HepG2 (cell line): ENCODE measurements at regions not wholly inside any gene's neighbourhood (a gene's known extent, or its start where the extent isn't known, plus 50 kb on each side); places are given as distances from the start of the nearest gene placed in this dataset.

Experiments
- ARID2 ChIP-seq: sonication (generic); formaldehyde crosslinking; IDR thresholded peaks from 2 replicates; pipeline ENCODE4 v1.8.1; 2022; ENCODE audit warnings: mild to moderate bottlenecking, missing genetic modification reagents, borderline replicate concordance
- RNF2 ChIP-seq: fragments of 450-650 bp; conservative IDR thresholded peaks from 2 replicates; pipeline ENCODE4 v1.6.1; 2016; ENCODE audit warnings: low read depth
- SMAD1 ChIP-seq: sonication (generic); formaldehyde crosslinking; IDR thresholded peaks from 2 replicates; pipeline ENCODE4 v1.4.0; 2020; ENCODE audit warnings: missing genetic modification reagents, low read depth, mild to moderate bottlenecking, borderline replicate concordance
- SP1 ChIP-seq, 2 experiments: fragments of 450-650 bp in 1 of 2; sonication (generic) in 1 of 2; formaldehyde crosslinking in 1 of 2; IDR thresholded peaks; 2 replicates each; pipeline versions ENCODE4 v1.4.0 to v1.6.1; 2016 to 2020; ENCODE audit warnings: missing genetic modification reagents in 1 of 2
- ZNF207 ChIP-seq: fragments of 450-650 bp; IDR thresholded peaks from 2 replicates; pipeline ENCODE4 v1.6.1; 2016; ENCODE audit warnings: antibody characterized with exemption, borderline replicate concordance
- ZNF333 ChIP-seq: sonication (generic); formaldehyde crosslinking; IDR thresholded peaks from 2 replicates; pipeline ENCODE4 v1.4.0; 2020; ENCODE audit warnings: mild to moderate bottlenecking, missing genetic modification reagents, borderline replicate concordance
- ZSCAN12 ChIP-seq: sonication (generic); formaldehyde crosslinking; IDR thresholded peaks from 2 replicates; pipeline ENCODE4 v1.9.0; 2021; ENCODE audit warnings: mild to moderate bottlenecking, missing genetic modification reagents
- TF ChIP-seq, protein P1 (sequence below): sonication (generic); formaldehyde crosslinking; IDR thresholded peaks from 2 replicates; pipeline ENCODE4 v1.4.0; 2020; ENCODE audit warnings: mild to moderate bottlenecking, missing genetic modification reagents
- TF ChIP-seq, protein P2 (sequence below): sonication (generic); formaldehyde crosslinking; IDR thresholded peaks from 2 replicates; pipeline ENCODE4 v1.5.0; 2020; ENCODE audit warnings: mild to moderate bottlenecking, missing genetic modification reagents, moderate library complexity
- TF ChIP-seq, protein P3 (sequence below): sonication (generic); formaldehyde crosslinking; IDR thresholded peaks from 2 replicates; pipeline ENCODE4 v1.9.0; 2021; ENCODE audit warnings: missing genetic modification reagents, borderline replicate concordance

DNA sequence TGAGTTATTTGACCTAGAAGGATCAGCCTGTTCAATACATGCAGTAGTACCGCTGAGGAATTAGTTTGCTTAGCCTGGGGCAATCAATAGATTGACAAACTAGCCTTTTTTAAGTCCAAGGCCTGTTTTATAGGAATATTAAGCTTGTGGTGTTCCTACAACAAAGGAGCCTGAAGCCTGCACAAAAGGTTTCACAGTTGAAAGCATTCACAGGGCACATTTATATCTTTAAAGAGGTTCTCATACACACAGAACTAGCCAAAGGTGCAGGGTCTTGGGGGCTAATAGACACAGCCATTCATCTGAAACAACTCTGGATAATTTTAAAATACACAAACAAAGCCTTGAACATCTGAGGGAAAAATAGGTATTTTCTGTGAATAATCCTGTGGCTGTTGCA lies 160.3 kb downstream of the RPS29 start:
- no peak for TF ChIP-seq ZSCAN12 (CRISPR knock-in tag)
- TF ChIP-seq, protein P1, sequence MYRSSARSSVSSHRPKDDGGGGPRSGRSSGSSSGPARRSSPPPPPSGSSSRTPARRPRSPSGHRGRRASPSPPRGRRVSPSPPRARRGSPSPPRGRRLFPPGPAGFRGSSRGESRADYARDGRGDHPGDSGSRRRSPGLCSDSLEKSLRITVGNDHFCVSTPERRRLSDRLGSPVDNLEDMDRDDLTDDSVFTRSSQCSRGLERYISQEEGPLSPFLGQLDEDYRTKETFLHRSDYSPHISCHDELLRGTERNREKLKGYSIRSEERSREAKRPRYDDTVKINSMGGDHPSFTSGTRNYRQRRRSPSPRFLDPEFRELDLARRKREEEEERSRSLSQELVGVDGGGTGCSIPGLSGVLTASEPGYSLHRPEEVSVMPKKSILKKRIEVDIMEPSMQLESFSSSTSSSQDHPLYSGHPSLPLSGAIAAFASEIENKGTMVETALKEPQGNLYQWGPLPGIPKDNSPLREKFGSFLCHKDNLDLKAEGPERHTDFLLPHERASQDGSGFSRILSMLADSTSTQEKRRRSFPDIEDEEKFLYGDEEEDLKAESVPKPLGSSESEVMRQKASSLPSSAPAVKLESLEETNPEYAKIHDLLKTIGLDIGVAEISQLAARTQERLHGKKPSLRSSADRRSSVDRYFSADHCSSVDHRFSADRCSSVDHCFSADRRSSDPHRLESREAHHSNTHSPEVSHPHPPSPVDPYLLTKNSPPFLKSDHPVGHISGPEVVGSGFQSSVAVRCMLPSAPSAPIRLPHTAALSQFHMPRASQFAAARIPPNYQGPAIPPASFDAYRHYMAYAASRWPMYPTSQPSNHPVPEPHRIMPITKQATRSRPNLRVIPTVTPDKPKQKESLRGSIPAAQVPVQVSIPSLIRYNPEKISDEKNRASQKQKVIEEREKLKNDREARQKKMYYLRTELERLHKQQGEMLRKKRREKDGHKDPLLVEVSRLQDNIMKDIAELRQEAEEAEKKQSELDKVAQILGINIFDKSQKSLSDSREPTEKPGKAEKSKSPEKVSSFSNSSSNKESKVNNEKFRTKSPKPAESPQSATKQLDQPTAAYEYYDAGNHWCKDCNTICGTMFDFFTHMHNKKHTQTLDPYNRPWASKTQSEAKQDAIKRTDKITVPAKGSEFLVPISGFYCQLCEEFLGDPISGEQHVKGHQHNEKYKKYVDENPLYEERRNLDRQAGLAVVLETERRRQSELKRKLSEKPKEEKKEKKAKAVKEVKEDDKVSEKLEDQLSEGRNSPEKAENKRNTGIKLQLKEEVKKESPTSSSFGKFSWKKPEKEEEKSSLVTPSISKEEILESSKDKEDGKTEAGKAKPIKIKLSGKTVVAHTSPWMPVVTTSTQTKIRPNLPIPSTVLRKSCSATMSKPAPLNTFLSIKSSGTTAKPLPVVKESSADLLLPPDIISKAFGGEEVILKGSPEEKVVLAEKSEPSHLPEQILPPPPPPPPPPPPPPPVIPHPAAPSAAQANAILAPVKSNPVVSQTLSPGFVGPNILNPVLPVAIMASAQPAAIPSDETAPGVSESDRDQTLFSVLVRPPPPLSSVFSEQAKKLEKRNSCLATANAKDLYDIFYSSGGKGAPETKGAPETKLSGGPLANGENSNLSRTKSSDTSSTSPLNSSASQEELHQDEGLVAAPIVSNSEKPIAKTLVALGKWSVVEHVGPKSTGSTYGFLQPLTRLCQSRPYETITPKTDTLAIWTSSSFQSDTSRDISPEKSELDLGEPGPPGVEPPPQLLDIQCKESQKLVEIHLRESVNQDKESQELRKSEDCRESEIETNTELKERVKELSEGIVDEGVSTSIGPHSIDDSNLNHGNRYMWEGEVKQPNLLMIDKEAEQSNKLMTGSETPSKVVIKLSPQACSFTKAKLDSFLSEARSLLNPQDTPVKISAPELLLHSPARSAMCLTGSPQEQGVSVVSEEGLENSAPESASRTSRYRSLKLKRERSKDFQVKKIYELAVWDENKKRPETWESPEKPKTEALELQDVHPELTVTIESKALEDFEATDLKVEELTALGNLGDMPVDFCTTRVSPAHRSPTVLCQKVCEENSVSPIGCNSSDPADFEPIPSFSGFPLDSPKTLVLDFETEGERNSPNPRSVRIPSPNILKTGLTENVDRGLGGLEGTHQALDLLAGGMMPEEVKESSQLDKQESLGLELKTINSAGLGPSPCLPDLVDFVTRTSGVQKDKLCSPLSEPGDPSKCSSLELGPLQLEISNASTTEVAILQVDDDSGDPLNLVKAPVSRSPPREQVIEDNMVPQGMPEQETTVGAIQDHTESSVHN (CRISPR knock-in tag), result no peak
- TF ChIP-seq ZNF333 (CRISPR knock-in tag), result no peak
- TF ChIP-seq, protein P2, sequence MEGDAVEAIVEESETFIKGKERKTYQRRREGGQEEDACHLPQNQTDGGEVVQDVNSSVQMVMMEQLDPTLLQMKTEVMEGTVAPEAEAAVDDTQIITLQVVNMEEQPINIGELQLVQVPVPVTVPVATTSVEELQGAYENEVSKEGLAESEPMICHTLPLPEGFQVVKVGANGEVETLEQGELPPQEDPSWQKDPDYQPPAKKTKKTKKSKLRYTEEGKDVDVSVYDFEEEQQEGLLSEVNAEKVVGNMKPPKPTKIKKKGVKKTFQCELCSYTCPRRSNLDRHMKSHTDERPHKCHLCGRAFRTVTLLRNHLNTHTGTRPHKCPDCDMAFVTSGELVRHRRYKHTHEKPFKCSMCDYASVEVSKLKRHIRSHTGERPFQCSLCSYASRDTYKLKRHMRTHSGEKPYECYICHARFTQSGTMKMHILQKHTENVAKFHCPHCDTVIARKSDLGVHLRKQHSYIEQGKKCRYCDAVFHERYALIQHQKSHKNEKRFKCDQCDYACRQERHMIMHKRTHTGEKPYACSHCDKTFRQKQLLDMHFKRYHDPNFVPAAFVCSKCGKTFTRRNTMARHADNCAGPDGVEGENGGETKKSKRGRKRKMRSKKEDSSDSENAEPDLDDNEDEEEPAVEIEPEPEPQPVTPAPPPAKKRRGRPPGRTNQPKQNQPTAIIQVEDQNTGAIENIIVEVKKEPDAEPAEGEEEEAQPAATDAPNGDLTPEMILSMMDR (CRISPR knock-in tag), result no peak
- no peak for TF ChIP-seq ZNF207
- TF ChIP-seq, protein P3, sequence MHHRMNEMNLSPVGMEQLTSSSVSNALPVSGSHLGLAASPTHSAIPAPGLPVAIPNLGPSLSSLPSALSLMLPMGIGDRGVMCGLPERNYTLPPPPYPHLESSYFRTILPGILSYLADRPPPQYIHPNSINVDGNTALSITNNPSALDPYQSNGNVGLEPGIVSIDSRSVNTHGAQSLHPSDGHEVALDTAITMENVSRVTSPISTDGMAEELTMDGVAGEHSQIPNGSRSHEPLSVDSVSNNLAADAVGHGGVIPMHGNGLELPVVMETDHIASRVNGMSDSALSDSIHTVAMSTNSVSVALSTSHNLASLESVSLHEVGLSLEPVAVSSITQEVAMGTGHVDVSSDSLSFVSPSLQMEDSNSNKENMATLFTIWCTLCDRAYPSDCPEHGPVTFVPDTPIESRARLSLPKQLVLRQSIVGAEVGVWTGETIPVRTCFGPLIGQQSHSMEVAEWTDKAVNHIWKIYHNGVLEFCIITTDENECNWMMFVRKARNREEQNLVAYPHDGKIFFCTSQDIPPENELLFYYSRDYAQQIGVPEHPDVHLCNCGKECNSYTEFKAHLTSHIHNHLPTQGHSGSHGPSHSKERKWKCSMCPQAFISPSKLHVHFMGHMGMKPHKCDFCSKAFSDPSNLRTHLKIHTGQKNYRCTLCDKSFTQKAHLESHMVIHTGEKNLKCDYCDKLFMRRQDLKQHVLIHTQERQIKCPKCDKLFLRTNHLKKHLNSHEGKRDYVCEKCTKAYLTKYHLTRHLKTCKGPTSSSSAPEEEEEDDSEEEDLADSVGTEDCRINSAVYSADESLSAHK (CRISPR knock-in tag), result no peak
- no peak for TF ChIP-seq ARID2 (CRISPR knock-in tag)
- no peak for TF ChIP-seq SP1 (IDR thresholded peaks at IDR 0.05)
- no peak for TF ChIP-seq SP1 (CRISPR knock-in tag; IDR thresholded peaks at IDR 0.05)
- no peak for TF ChIP-seq RNF2
- no peak for TF ChIP-seq SMAD1 (CRISPR knock-in tag)
